ENCODE measurements at regions not wholly inside any gene's neighbourhood (a gene's known extent, or its start where the extent isn't known, plus 50 kb on each side); places are given as distances from the start of the nearest gene placed in this dataset.

DNA sequence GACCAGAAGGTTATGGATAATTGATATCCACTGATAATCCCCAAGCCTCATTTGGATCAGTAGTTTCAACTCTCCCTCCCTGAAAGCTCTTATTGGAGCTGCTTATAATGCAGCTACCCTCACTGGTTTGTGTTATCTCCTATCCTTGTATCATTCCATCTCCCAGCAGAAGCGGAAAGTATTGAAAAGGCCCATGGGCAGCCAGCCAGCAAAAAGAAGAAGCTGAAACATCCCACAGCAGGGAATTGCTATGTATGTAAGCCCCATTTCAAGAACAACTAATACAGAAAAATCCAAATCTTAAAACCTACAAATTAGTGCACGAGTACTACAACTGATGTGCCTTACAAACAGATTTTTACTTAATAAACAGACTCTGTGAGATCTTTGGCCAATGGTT is 269.0 kb upstream of the ECI2 start:
- Histone ChIP-seq H3K27me3 (ENCODE audit: control insufficient read depth in 1 of 2, insufficient read depth in 1 of 2, low read length in 2 of 2) (no peaks in the 10 kb centered on the region), H3K9ac (ENCODE audit: low read length) (no peak overlapping the region), H2AFZ (ENCODE audit: low read depth, low read length) (no peak overlapping the region), H3K4ac (ENCODE audit: low read depth in 1 of 2, low read length in 2 of 2) (no peak overlapping the region), H2BK5ac (ENCODE audit: low read depth, low read length, poor library complexity, severe bottlenecking) (no peak overlapping the region), H3K14ac (ENCODE audit: low read length in 2 of 2) (no peak overlapping the region), H4K8ac (ENCODE audit: low read length) (no peak overlapping the region), H3K4me2 (ENCODE audit: low read length, poor library complexity, severe bottlenecking) (no peak overlapping the region), H3K18ac (ENCODE audit: low read depth in 1 of 2, low read length in 2 of 2) (no peak overlapping the region), H3K23ac (ENCODE audit: low read length in 2 of 2) (no peak overlapping the region), H3K4me1 (ENCODE audit: control insufficient read depth, insufficient read depth, low read depth, low read length) (peaks cover 9% of the 10 kb centered on the region), H3K27ac (ENCODE audit: low read length, poor library complexity, severe bottlenecking) (no peak overlapping the region), H4K91ac (ENCODE audit: low read length) (no peak overlapping the region), H3K36me3 (ENCODE audit: control insufficient read depth in 1 of 2, insufficient read depth in 2 of 2, low read depth in 1 of 2, low read length in 2 of 2) (peaks cover 0 to 2% of the 10 kb centered on the region in 2 experiments), H3K9me3 (ENCODE audit: control insufficient read depth, low read length) (no peaks in the 10 kb centered on the region), H2BK12ac (ENCODE audit: low read length in 2 of 2) (no peak overlapping the region), H3K4me3 (ENCODE audit: insufficient read depth in 1 of 2, low read depth in 1 of 2, low read length in 2 of 2) (no peak overlapping the region), H2AK5ac (ENCODE audit: low read length, severe bottlenecking) (no peak overlapping the region), H3K79me1 (replicated peaks; ENCODE audit: low read length, poor library complexity, severe bottlenecking) (no peaks in the 10 kb centered on the region), H2BK15ac (ENCODE audit: low read depth, poor library complexity, severe bottlenecking) (no peak overlapping the region), H2BK120ac (ENCODE audit: low read depth, low read length) (no peak overlapping the region)
- no peak for DNase-seq
- 100% methylated on average over 2 of the region's 2 CpGs for WGBS

DNA sequence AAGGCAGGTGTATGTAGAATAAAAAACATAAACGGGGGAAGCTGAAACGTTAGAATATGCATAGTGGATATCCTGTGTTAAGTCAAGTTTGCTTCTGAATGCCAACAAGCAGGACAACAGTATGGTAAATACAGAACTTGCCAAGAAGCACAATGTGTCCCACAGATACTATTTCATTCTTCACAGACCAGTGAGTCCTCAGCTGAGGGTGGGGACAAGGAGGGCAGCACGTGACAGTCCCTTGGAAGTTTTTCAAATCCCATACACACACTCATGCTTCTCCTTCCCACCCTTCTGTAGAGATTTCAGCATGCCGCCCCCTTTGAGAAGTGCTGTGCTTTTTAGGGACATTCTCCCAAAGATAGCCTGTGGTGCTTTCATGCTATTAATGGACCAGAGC is 268.5 kb upstream of the ECI2 start:
- no peaks in the 10 kb centered on the region for H3K9me3 ChIP-seq (ENCODE audit: control insufficient read depth, low read length)
- DNase-seq = no peak
- H2BK15ac ChIP-seq (ENCODE audit: low read depth, poor library complexity, severe bottlenecking) = peak overlapping the region; percentile 54
- H2BK5ac ChIP-seq (ENCODE audit: low read depth, low read length, poor library complexity, severe bottlenecking) = no peak overlapping the region
- H3K18ac ChIP-seq (ENCODE audit: low read depth in 1 of 2, low read length in 2 of 2) = no peak overlapping the region
- no peak overlapping the region for H3K27ac ChIP-seq (ENCODE audit: low read length, poor library complexity, severe bottlenecking)
- H3K4me3 ChIP-seq (ENCODE audit: insufficient read depth in 1 of 2, low read depth in 1 of 2, low read length in 2 of 2) = no peak overlapping the region
- H3K36me3 ChIP-seq (ENCODE audit: control insufficient read depth in 1 of 2, insufficient read depth in 2 of 2, low read depth in 1 of 2, low read length in 2 of 2) = peaks cover 0 to 2% of the 10 kb centered on the region in 2 experiments
- H2AFZ ChIP-seq (ENCODE audit: low read depth, low read length) = no peak overlapping the region
- no peak overlapping the region for H4K91ac ChIP-seq (ENCODE audit: low read length)
- H3K27me3 ChIP-seq (ENCODE audit: control insufficient read depth in 1 of 2, insufficient read depth in 1 of 2, low read length in 2 of 2) = no peaks in the 10 kb centered on the region
- 92% methylated on average over 4 of the region's 4 CpGs for WGBS
- H3K14ac ChIP-seq (ENCODE audit: low read length in 2 of 2) = no peak overlapping the region
- no peak overlapping the region for H3K4ac ChIP-seq (ENCODE audit: low read depth in 1 of 2, low read length in 2 of 2)
- no peaks in the 10 kb centered on the region for H3K79me1 ChIP-seq (replicated peaks; ENCODE audit: low read length, poor library complexity, severe bottlenecking)
- H3K9ac ChIP-seq (ENCODE audit: low read length) = no peak overlapping the region
- H2BK12ac ChIP-seq (ENCODE audit: low read length in 2 of 2) = peak overlapping the region in 1 of 2 experiments; percentile 88
- peaks cover 9% of the 10 kb centered on the region for H3K4me1 ChIP-seq (ENCODE audit: control insufficient read depth, insufficient read depth, low read depth, low read length)
- no peak overlapping the region for H2AK5ac ChIP-seq (ENCODE audit: low read length, severe bottlenecking)
- H4K8ac ChIP-seq (ENCODE audit: low read length) = no peak overlapping the region
- H3K4me2 ChIP-seq (ENCODE audit: low read length, poor library complexity, severe bottlenecking) = no peak overlapping the region
- H3K23ac ChIP-seq (ENCODE audit: low read length in 2 of 2) = no peak overlapping the region
- H2BK120ac ChIP-seq (ENCODE audit: low read depth, low read length) = no peak overlapping the region

GRCh38 chr6:4403023-4403752 is 267.8 kb upstream of the ECI2 start:
- no peaks in the 10 kb centered on the region for H3K79me1 ChIP-seq (replicated peaks; ENCODE audit: low read length, poor library complexity, severe bottlenecking)
- no peak overlapping the region for H2AK5ac ChIP-seq (ENCODE audit: low read length, severe bottlenecking)
- WGBS = 98% methylated on average over 12 of the region's 12 CpGs
- peak overlapping the region; percentile 15 to 56 for H2BK12ac ChIP-seq (ENCODE audit: low read length in 2 of 2)
- H4K91ac ChIP-seq (ENCODE audit: low read length) = no peak overlapping the region
- DNase-seq = no peak
- H3K18ac ChIP-seq (ENCODE audit: low read depth in 1 of 2, low read length in 2 of 2) = peak overlapping the region; percentile 37 to 61
- peak overlapping the region; percentile 58 for H3K9ac ChIP-seq (ENCODE audit: low read length)
- H3K4me3 ChIP-seq (ENCODE audit: insufficient read depth in 1 of 2, low read depth in 1 of 2, low read length in 2 of 2) = peak overlapping the region in 1 of 2 experiments; percentile 19
- peaks cover 9% of the 10 kb centered on the region for H3K4me1 ChIP-seq (ENCODE audit: control insufficient read depth, insufficient read depth, low read depth, low read length)
- H3K23ac ChIP-seq (ENCODE audit: low read length in 2 of 2) = no peak overlapping the region
- H2BK5ac ChIP-seq (ENCODE audit: low read depth, low read length, poor library complexity, severe bottlenecking) = no peak overlapping the region
- no peak overlapping the region for H2BK120ac ChIP-seq (ENCODE audit: low read depth, low read length)
- no peaks in the 10 kb centered on the region for H3K9me3 ChIP-seq (ENCODE audit: control insufficient read depth, low read length)
- H2AFZ ChIP-seq (ENCODE audit: low read depth, low read length) = no peak overlapping the region
- H4K8ac ChIP-seq (ENCODE audit: low read length) = peak overlapping the region; percentile 66
- H3K36me3 ChIP-seq (ENCODE audit: control insufficient read depth in 1 of 2, insufficient read depth in 2 of 2, low read depth in 1 of 2, low read length in 2 of 2) = peaks cover 0 to 2% of the 10 kb centered on the region in 2 experiments
- peak overlapping the region in 1 of 2 experiments; percentile 39 for H3K4ac ChIP-seq (ENCODE audit: low read depth in 1 of 2, low read length in 2 of 2)
- H3K4me2 ChIP-seq (ENCODE audit: low read length, poor library complexity, severe bottlenecking) = no peak overlapping the region
- H3K27ac ChIP-seq (ENCODE audit: low read length, poor library complexity, severe bottlenecking) = no peak overlapping the region
- H2BK15ac ChIP-seq (ENCODE audit: low read depth, poor library complexity, severe bottlenecking) = no peak overlapping the region
- no peak overlapping the region for H3K14ac ChIP-seq (ENCODE audit: low read length in 2 of 2)
- no peaks in the 10 kb centered on the region for H3K27me3 ChIP-seq (ENCODE audit: control insufficient read depth in 1 of 2, insufficient read depth in 1 of 2, low read length in 2 of 2)

GRCh38 chr6:4402477-4402976 is 267.2 kb upstream of the ECI2 start:
- peak overlapping the region; percentile 49 to 72 for H3K18ac ChIP-seq (ENCODE audit: low read depth in 1 of 2, low read length in 2 of 2)
- H3K4me3 ChIP-seq (ENCODE audit: insufficient read depth in 1 of 2, low read depth in 1 of 2, low read length in 2 of 2) = peak overlapping the region in 1 of 2 experiments; percentile 50
- H3K27ac ChIP-seq (ENCODE audit: low read length, poor library complexity, severe bottlenecking) = no peak overlapping the region
- WGBS = 57% methylated on average over 7 of the region's 11 CpGs
- H3K9me3 ChIP-seq (ENCODE audit: control insufficient read depth, low read length) = no peaks in the 10 kb centered on the region
- H3K79me1 ChIP-seq (replicated peaks; ENCODE audit: low read length, poor library complexity, severe bottlenecking) = no peaks in the 10 kb centered on the region
- no peak overlapping the region for H4K8ac ChIP-seq (ENCODE audit: low read length)
- H3K23ac ChIP-seq (ENCODE audit: low read length in 2 of 2) = no peak overlapping the region
- H3K36me3 ChIP-seq (ENCODE audit: control insufficient read depth in 1 of 2, insufficient read depth in 2 of 2, low read depth in 1 of 2, low read length in 2 of 2) = peaks cover 0 to 2% of the 10 kb centered on the region in 2 experiments
- no peak overlapping the region for H3K4me2 ChIP-seq (ENCODE audit: low read length, poor library complexity, severe bottlenecking)
- H2BK5ac ChIP-seq (ENCODE audit: low read depth, low read length, poor library complexity, severe bottlenecking) = no peak overlapping the region
- H4K91ac ChIP-seq (ENCODE audit: low read length) = peak overlapping the region; percentile 53
- peak overlapping the region; percentile 26 for H2BK15ac ChIP-seq (ENCODE audit: low read depth, poor library complexity, severe bottlenecking)
- peak overlapping the region; percentile 49 for H2BK12ac ChIP-seq (ENCODE audit: low read length in 2 of 2)
- H3K14ac ChIP-seq (ENCODE audit: low read length in 2 of 2) = no peak overlapping the region
- peak overlapping the region; percentile 38 to 64 for H3K4ac ChIP-seq (ENCODE audit: low read depth in 1 of 2, low read length in 2 of 2)
- H3K27me3 ChIP-seq (ENCODE audit: control insufficient read depth in 1 of 2, insufficient read depth in 1 of 2, low read length in 2 of 2) = no peaks in the 10 kb centered on the region
- no peak overlapping the region for H2AFZ ChIP-seq (ENCODE audit: low read depth, low read length)
- peak overlapping the region; percentile 58 for H3K9ac ChIP-seq (ENCODE audit: low read length)
- peak; percentile 82 for DNase-seq
- peaks cover 9% of the 10 kb centered on the region for H3K4me1 ChIP-seq (ENCODE audit: control insufficient read depth, insufficient read depth, low read depth, low read length)
- no peak overlapping the region for H2AK5ac ChIP-seq (ENCODE audit: low read length, severe bottlenecking)
- no peak overlapping the region for H2BK120ac ChIP-seq (ENCODE audit: low read depth, low read length)

All from mesenchymal stem cell (in vitro differentiated cells and primary cell).